DMS 273 (cell line): ENCODE measurements at regions not wholly inside any gene's neighbourhood (a gene's known extent, or its start where the extent isn't known, plus 50 kb on each side); places are given as distances from the start of the nearest gene placed in this dataset.
A peak's percentile ranks its signal among the peaks of the same experiment; 100 is the strongest.
"Not testable (repeated sequence)": the region's sequence is repeated elsewhere in the genome, so short reads cannot be mapped to it uniquely, and the experiment has no call there.

ENCODE experiments used
- DNase-seq: peaks from one replicate; lab custom pipeline; 2025; ENCODE audit not compliant: unreplicated experiment; lab: John Stamatoyannopoulos, UW

- DNase-seq: no peak
These were observed 214.8 kb downstream of the DHX15 start for GRCh38 chr4:24369507-24370029.

- no peak for DNase-seq
These were observed 215.6 kb downstream of the DHX15 start for GRCh38 chr4:24368801-24369200.

DNA sequence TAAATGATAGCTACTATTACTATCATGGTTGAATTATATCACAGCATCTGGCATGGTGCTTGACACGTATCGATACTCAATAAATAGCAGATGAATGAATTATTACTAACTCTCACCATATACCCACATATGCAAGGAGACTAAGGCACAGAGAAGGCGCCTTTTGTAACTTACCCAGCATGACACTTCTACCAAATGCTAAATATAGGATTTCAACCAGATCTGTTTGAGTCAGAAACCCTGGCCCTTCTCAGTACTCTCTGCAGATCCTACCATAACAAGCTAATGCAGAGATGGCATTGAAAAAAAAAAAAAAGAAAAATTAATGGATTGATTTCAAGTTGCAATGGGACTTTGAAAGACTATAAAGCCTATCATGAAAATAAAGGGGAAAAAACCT lies 219.5 kb downstream of the DHX15 start:
- no peak for DNase-seq

DNA sequence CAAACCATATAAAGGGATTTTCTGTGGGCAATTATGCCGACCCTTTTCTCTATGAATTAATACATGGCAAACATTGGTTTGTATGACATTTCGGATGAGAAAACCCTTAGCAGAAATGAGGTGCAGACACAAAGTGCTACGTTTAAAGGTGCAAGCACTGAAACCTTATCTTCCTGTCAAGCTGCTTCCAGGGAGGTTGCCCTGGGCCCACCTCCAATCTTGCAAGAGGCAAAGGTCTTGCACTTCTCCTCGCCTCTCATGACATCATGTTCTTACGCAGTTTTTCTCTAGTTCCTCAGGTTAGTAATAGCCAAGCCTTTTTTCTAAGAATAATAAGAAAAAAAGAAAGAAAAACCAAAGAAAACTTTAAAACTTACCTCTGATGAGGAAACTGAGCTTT lies 220.1 kb downstream of the DHX15 start:
- no peak for DNase-seq

GRCh38 chr4:24363751-24364150 lies 220.6 kb downstream of the DHX15 start:
- DNase-seq: peak; percentile 35

- no peak for DNase-seq
These were observed 232.2 kb downstream of the DHX15 start for GRCh38 chr4:24352112-24352511.

DNA sequence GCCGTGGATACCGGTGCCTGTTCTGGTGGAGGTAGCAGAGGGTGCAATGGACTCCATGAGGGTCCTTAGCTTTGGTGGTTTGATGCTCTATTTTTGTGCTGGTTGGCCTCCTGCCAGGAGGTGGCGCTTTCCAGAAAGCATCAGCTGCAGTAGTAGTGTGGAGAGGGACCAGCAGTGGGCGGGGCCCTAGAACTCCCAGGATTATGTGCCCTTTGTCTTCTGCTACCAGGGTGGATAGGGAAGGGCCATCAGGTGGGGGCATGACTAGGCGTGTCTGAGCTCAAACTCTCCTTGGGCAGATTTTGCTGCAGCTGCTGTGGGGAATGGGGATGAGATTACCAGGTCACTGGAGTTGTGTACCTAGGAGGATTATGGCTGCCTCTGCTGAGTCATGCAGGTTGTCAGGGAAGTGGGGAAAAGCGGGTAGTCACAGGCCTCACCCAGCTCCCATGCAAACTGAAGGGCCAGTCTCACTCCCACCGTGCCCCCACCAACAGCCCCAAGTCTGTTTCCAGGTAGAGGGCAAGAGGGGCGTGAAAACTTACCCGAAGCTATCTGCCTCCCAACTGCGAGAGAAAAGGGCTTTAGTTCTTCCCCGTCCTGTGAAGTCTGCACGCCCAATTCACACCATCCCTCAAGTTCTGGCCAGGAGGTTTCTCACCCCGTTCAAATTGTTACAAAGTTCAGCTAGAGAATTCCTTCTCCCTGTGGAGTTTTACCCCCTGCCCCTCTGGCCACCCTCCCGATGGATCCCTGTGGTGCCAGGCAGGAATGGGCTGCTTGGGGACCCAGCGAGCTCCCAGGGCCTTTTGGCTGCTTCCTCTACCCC lies 235.0 kb downstream of the DHX15 start:
- DNase-seq: not testable (repeated sequence)

DNA sequence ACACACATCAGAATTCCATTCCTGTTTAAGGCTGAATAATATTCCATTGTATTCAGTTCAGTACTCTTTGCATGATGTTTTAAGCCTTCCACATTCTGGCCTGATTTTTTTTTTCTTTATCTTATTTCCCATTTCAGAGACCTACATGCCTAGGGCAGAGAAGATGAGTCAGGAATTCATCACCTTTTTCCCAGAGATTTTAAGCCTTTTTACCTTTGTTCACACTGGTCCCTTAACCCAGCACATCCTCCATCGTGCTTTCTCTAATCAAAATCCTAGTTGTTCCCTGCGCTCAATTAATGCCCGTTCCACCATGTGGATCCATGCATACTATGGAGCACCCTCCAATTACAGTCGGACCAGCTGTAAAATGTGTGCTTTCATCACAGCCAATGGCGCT lies 245.1 kb downstream of the DHX15 start:
- DNase-seq: no peak

DNA sequence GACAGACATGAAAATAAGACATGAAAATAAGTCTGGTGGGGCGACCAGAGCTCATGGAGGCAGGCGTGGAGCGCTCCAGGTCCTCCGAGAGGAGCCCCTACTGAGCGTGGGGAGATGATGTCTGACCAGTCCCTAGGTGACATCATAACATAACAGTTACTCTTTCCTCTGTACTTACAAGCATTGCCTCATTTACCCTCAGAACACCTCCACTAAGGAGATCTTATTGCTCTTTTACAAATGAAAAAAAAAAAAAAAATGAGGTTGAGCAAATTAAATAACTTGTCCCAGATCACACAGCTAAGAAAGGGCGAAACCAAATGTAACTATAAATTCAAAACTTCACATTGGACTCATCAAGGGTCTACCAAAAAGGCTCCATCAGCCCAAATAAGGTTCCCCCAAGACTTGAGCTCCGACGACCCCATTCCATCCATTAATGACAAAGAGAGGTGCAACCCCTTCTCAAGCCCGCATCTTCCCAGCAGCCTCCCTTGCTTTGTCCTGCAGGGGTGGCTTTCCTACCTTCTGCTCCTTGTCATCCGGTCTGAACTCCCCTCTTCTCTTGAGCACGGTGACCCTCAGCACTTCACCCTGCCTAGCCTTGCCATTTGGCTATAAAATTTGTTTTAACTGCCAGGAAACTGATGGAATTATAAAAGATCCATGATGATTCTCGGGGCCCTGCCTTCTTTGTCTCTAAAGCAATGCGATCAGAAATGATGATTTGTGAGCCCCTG lies 246.7 kb downstream of the DHX15 start:
- DNase-seq: no peak

DNA sequence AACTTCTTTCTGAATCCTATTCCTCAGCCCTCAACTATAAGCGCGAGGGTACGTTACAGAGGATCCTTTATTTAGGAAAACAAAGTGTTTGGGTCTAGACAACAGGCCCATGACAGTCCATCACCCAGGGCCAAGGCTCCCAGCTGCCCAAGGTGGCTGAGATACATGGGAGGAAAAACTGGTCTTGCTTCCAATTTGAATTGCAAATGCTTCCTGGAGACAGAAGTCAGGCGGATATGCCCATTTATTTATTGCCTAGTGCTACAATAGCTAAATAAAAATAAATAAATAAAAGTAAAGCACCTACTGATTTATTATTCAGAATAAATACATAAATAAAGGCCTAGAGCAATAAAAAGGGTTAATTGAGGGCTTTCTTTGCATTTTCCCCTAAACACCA lies 248.7 kb downstream of the DHX15 start:
- no peak for DNase-seq

- no peak for DNase-seq
These were observed 249.4 kb downstream of the DHX15 start for GRCh38 chr4:24334906-24335305.

- no peak for DNase-seq
These were observed 253.8 kb downstream of the DHX15 start for GRCh38 chr4:24330573-24330972.

DNA sequence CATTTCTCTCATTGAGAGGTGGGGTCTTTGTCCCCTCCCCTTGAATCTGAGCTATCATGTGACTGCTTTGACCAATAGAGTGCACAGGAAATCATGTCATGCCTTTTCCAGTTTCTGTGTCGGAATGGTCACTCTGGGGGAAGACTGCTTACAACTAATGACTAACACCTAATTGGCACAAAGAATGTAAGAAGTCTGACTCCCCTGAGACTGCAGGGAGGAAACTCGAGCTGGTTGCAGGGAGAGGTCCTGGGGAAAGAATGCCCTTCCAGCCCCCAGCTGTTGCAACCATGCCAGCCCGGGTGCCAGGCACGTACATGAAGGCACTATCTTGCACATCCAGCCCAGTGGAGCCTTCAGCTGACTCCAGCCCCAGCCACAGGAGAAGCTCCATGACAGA lies 254.2 kb downstream of the DHX15 start:
- no peak for DNase-seq

DNA sequence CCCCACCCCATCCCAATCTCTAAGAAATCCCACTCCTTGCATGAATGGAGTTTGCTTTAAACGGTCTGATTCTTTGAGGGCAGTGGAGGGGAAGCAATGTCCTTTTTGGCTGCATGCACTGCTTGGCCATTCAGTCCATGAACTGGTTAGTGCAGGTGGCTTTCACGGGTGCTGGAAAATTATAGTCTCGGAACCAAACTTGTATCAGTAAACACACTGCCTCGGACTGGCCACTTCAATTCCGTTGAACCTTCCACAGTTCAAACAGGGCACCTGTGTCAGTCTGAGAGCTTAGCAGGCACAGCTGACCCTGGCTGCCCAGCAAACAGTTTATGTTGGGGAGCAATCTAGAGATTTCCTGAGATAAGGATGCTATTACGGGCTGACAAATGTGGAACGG lies 255.6 kb downstream of the DHX15 start:
- DNase-seq: no peak

- DNase-seq: no peak
These were observed 256.0 kb downstream of the DHX15 start for GRCh38 chr4:24328310-24328709.

- no peak for DNase-seq
These were observed 261.4 kb downstream of the DHX15 start for GRCh38 chr4:24322995-24323394.

- DNase-seq: no peak
These were observed 261.8 kb downstream of the DHX15 start for GRCh38 chr4:24322511-24322910.

DNA sequence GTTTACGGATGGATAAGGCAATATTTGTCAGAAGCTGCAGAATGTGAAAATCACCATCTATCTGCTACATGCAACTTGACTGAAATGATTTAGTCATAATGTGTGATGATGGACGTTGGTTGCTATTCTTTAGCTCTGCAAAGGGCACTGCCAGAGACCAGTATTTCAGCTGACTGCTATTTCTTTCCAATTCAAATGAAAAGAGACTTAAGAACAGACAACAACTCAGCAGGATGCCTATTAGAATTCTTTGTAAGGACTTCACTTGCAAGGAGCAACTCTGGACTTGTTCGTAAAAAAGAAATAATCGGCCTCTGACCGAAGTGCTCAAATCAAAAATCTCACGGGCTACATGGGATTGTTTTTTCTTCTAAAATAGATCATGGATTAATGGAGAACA lies 262.7 kb downstream of the DHX15 start:
- no peak for DNase-seq

GRCh38 chr4:24321131-24321530 lies 263.2 kb downstream of the DHX15 start:
- no peak for DNase-seq

- no peak for DNase-seq
These were observed 265.0 kb downstream of the DHX15 start for GRCh38 chr4:24319387-24319786.

- DNase-seq: no peak
These were observed 269.3 kb downstream of the DHX15 start for GRCh38 chr4:24315056-24315455.

GRCh38 chr4:24312261-24312913 lies 272.0 kb downstream of the DHX15 start:
- no peak for DNase-seq
